ENCODE measurements at regions not wholly inside any gene's neighbourhood (a gene's known extent, or its start where the extent isn't known, plus 50 kb on each side); places are given as distances from the start of the nearest gene placed in this dataset.

GRCh38 chr12:75834591-75834990 lies 197.0 kb downstream of the PHLDA1 start:
- no peak for DNase-seq (ENCODE audit: low read depth)

- no peak for DNase-seq (ENCODE audit: low read depth)
Observed at GRCh38 chr12:75833268-75833667, 198.3 kb downstream of the PHLDA1 start.

GRCh38 chr12:75831402-75831801 lies 200.2 kb downstream of the PHLDA1 start:
- no peak for DNase-seq (ENCODE audit: low read depth)

GRCh38 chr12:75827061-75827460 lies 204.5 kb downstream of the PHLDA1 start:
- DNase-seq (ENCODE audit: low read depth) = no peak

- peak; percentile 84 for DNase-seq (ENCODE audit: low read depth)
Observed at GRCh38 chr12:75825686-75826085, 205.9 kb downstream of the PHLDA1 start.

DNA sequence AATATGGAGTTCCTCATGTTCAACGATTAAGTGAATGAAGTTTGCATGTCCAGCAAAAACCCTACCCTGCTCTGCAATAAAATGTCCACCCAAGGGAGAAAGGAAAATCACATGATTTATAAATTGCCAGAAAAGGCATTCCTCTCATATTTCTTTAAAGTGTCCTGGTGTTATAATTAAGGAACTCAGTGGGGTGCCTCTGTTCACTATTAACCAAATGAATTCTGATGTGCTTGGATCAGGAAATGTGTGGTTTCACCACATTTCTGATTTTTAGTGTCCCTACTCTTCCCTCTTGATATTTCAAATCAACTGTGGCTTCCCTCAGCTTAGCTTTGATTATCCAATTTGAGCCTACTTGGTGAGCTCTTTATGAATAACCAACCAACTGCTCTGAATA lies 208.1 kb downstream of the PHLDA1 start:
- DNase-seq (ENCODE audit: low read depth) = no peak

DNA sequence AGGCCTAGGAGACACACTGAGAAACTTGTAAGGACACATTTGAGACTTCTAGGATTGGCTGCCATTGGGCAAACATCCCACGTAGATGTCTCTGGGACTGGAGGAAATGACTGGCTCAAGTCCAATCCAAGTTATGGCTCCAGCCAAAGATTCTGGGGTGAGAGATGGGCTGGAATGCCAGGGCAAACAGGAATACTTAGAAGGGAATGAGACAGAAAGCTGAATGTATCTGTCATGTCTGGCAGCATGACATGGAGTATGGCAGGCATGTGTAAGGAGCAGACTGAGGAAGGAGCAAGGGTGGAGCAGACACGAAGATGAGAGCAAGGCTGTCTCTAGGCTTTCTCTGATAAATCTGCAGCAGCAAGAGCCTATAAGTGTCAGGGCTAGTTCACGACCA lies 209.2 kb downstream of the PHLDA1 start:
- no peak for DNase-seq (ENCODE audit: low read depth)

- DNase-seq (ENCODE audit: low read depth) = peak; percentile 89
Observed at GRCh38 chr12:75820848-75821578, 210.6 kb downstream of the PHLDA1 start.

- DNase-seq (ENCODE audit: low read depth) = no peak
Observed at GRCh38 chr12:75820071-75820470, 211.5 kb downstream of the PHLDA1 start.

GRCh38 chr12:75819512-75819911 lies 212.1 kb downstream of the PHLDA1 start:
- no peak for DNase-seq (ENCODE audit: low read depth)

- DNase-seq (ENCODE audit: low read depth) = no peak
Observed at GRCh38 chr12:75818863-75819262, 212.7 kb downstream of the PHLDA1 start.

- peak; percentile 60 for DNase-seq (ENCODE audit: low read depth)
Observed at GRCh38 chr12:75816897-75817296, 214.7 kb downstream of the PHLDA1 start.

- DNase-seq (ENCODE audit: low read depth) = no peak
Observed at GRCh38 chr12:75815756-75816155, 215.8 kb downstream of the PHLDA1 start.

DNA sequence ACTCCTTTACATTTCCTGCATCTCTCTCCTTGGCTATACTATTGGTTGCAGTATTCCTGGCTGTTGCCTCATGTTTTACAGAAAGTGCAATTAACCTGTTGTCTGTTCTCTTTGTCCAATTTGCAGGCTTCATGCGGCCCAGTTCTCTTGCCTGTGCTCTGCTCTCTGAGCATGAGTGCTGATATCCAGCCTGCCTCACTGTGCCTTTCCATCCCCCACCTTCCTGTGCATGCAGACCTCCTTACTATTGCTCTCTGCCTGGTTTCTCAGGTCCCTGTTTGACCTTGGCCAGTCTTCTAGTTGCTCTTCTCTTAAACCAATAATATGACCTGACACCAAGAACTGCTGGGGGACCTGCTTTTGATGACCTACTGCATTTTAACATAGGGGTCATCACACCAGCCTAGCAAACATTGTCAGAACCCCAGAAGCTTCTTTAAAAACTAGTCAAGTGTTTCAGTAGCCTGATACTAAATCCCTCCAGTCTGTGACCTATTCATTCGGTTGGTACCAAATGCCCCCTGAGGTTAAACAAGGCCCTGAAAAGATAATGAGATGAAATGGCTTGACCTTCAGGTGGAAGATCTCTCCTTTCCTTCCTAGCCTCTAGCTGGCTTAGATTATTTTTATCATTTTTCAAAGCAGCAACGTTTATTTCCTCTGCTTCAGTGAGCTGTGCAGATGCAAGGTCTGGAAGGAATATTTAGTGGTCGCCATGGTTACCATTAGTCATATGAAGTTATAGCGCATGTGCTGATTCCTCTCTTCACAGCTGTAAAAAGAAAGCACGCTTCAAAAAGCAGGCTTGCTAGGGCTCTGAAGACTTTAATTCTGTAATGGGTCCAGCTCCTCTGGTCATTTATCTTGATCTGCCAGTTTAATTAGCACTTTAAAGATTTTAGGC lies 216.5 kb downstream of the PHLDA1 start:
- DNase-seq (ENCODE audit: low read depth) = peak; percentile 90

- no peak for DNase-seq (ENCODE audit: low read depth)
Observed at GRCh38 chr12:75813072-75813471, 218.5 kb downstream of the PHLDA1 start.

- peak; percentile 90 for DNase-seq (ENCODE audit: low read depth)
Observed at GRCh38 chr12:75812271-75813018, 219.1 kb downstream of the PHLDA1 start.

DNA sequence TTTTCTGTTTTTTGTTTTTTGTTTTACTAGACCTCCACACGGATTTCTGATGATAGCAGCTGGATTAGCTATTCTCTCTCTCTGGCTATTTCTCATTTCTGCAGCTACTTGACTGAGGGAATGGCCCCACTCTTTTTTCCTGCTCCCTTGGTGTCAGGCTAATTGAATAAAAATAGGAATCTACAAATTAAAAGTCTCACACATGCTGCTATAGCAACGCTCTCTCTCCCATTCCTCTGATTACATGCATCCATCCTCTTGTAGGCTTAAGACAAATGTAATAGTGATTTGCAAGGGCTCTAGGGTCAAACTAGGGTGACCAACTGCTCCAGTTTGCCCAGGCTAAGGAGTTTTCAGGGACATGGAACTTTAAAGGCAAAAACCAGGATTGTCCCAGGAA lies 221.8 kb downstream of the PHLDA1 start:
- no peak for DNase-seq (ENCODE audit: low read depth)

DNA sequence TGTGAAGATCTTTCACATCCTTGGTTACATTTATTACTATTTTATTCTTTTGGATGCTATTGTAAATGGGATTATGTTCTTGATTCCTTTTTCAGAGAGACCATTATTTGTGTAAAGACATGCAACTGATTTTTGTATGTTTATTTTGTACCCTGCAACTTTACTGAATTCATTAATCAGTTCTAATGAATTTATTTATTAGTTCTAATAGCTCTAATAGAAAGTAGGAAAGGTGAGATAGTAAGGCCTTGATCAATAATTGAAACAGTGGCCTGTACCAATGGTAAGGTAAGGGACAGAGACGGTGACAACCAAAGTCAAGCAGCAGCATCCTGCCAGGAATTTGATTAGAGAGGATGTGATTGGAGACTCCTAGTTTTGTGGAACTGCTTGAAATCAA lies 224.1 kb downstream of the PHLDA1 start:
- no peak for DNase-seq (ENCODE audit: low read depth)

DNA sequence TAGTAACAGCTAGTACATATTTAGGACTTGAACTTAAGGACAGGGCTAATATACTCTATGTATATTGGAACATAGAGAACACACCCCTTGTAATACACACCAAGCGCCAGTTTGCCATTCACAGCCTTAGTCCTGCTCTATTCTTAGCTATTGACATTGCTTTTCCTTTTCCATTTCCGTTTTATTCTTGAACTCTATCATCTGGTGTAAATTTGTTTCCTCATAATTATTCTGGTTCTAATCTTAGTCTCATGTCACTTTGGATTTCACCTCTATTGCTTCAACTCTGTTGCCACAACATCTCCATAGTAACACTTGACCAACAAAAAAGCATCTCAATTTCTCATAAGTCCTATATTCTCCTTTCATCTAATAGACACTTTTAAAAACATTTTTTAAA lies 225.7 kb downstream of the PHLDA1 start:
- no peak for DNase-seq (ENCODE audit: low read depth)

GRCh38 chr12:75805320-75805719 lies 226.3 kb downstream of the PHLDA1 start:
- DNase-seq (ENCODE audit: low read depth) = no peak

DNA sequence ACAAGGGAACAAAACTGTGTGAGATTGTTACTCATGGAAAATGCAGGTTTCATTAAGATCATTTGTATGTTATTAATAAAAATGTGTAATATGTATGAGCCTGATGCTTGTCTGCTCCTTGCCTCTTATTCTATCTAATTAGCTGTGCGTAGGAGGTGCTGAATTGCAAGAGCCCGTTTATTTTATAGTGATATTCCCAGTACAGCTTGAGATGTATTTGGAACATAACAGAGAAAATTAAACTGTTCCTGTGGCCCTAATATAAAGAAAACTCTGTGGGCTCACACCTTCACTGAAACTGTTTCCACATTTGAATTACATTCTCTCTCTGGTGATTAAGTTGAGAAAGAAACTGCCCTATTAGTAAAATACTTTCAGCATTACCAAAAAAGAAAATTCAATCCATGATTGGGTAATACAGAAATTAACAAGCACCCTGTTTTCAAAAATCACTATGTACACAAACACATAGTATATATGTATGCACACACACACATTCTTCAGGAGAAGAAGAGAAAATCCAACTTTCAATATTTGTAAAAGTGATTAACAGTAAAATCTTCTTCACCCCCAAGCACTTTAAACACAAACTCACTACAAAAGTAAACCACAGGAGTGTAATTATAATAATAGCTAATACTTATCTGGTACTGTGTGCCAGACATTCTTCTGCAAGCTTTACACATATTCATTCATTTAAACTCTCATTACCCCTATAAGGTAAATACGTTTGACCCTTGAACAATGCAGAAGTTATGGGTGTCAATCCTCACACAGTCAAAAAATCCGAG lies 233.2 kb downstream of the PHLDA1 start:
- DNase-seq (ENCODE audit: low read depth) = no peak

GRCh38 chr12:75795125-75795524 lies 236.5 kb downstream of the PHLDA1 start:
- no peak for DNase-seq (ENCODE audit: low read depth)

Measured in GM04504 (cell line).